ENCODE measurements at regions not wholly inside any gene's neighbourhood (a gene's known extent, or its start where the extent isn't known, plus 50 kb on each side); places are given as distances from the start of the nearest gene placed in this dataset.

DNA sequence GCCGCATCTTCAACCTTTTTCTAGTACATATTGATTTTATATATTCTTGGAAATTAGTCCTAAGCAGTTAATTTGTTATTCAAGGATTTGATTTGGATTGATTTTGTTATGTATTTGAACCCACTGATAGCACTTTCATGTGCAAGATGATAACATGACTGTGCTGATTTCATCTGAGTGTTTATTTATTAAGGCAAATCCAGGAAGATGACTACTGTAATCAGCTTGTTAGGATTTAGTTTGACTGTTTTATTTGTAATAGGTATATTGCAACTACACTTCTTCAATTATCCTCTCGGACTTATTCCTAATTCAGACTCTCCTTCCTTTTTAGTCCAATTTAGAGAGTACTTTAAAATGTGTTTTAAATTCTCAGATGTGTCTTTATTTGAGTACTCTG is 75.1 kb upstream of the PRKG1 start:
- no peak overlapping the region; a peak in 1 of 4 replicates for H4K8ac ChIP-seq (ENCODE audit: low read depth in 2 of 2, low read length in 2 of 2)
- peak overlapping the region; percentile 22; the same call in 1 of the 2 replicates for H3K4me2 ChIP-seq (ENCODE audit: low read depth, low read length)
- H3K27me3 ChIP-seq (ENCODE audit: control insufficient read depth, insufficient read depth, low read length) = no peaks in the 10 kb centered on the region
- 0 out of 2 replicates have a peak overlapping the region, but pooled peaks have one; percentile 95 for H2BK120ac ChIP-seq (ENCODE audit: low read depth, low read length)
- peak overlapping the region; percentile 96 for H2BK5ac ChIP-seq (ENCODE audit: low read depth, low read length, poor library complexity, severe bottlenecking)
- no peak overlapping the region for H3K4me3 ChIP-seq (ENCODE audit: insufficient read depth, low read depth, low read length)
- peaks cover 7 to 41% of the 10 kb centered on the region in 2 experiments; a peak in 3 of 4 replicates for H3K79me1 ChIP-seq (ENCODE audit: low read depth in 1 of 2, low read length in 2 of 2)
- no peaks in the 10 kb centered on the region for H3K9me3 ChIP-seq (ENCODE audit: control insufficient read depth, insufficient read depth, low read length)
- no peaks in the 10 kb centered on the region for H4K20me1 ChIP-seq (ENCODE audit: insufficient read depth, low read length)
- no TSS peak for BruUV-seq (replicated peaks)
- H2AK9ac ChIP-seq (replicated peaks; ENCODE audit: low read depth, low read length, poor library complexity) = no peak overlapping the region
- H2BK15ac ChIP-seq (ENCODE audit: low read depth, low read length) = no peak overlapping the region
- H3K9me1 ChIP-seq (ENCODE audit: insufficient read depth, low read length) = 0 out of 2 replicates have a peak, but pooled peaks cover 3% of the 10 kb centered on the region
- ATAC-seq (ENCODE audit: low read depth) (no peak), DNase-seq (peak; percentile 58)
- in situ Hi-C loops (cut with MboI; ENCODE audit: low sequenced_read_pairs) = loop anchor here (10.0 kb wide), 2 partner anchors 426 to 1216 kb away; no protein-coding TSS in a partner anchor
- H3K27ac ChIP-seq (ENCODE audit: insufficient read depth, low read length) = no peak overlapping the region
- dilution Hi-C loops (cut with HindIII; ENCODE audit: low sequenced_read_pairs, unreplicated experiment) = no loop called here
- TF ChIP-seq RCOR1 (IDR thresholded peaks at IDR 0.05; ENCODE audit: insufficient replicate concordance, low read length) = no peak
- no peak for TF ChIP-seq MXI1 (IDR thresholded peaks at IDR 0.05; ENCODE audit: borderline replicate concordance, low read depth, low read length)
- no peak for TF ChIP-seq CEBPB (IDR thresholded peaks at IDR 0.05; ENCODE audit: low read depth, low read length)
- peak; percentile 70 for TF ChIP-seq NFE2L2 (IDR thresholded peaks at IDR 0.05; ENCODE audit: low read depth, low read length)
- H4K91ac ChIP-seq (ENCODE audit: insufficient read depth, low read depth, low read length) = no peak overlapping the region
- no peak overlapping the region for H2AFZ ChIP-seq (replicated peaks; ENCODE audit: low read length, poor library complexity)
- H3K18ac ChIP-seq (ENCODE audit: low read depth, low read length) = peak overlapping the region; percentile 35; the same call in 1 of the 2 replicates
- no CpG with 5 or more reads among the region's 2 CpGs for WGBS, 2 experiments (ENCODE audit: extremely low coverage in 2 of 2, insufficient read length in 1 of 2)
- intact Hi-C loops (cut with micrococcal nuclease) = no loop called here
- no peak overlapping the region for H3K14ac ChIP-seq (replicated peaks; ENCODE audit: low read depth, low read length)
- H3K36me3 ChIP-seq (ENCODE audit: control insufficient read depth, insufficient read depth, low read length) = no peaks in the 10 kb centered on the region
- H3K56ac ChIP-seq (ENCODE audit: extremely low read depth, insufficient read depth, low read length) = no peak overlapping the region
- H2AK5ac ChIP-seq (ENCODE audit: low read depth, low read length) = no peak overlapping the region
- no peak overlapping the region for H3K4ac ChIP-seq (ENCODE audit: low read depth, low read length)
- no peak overlapping the region for H2BK20ac ChIP-seq (ENCODE audit: low read depth, low read length)
- no peak overlapping the region for H4K5ac ChIP-seq (ENCODE audit: low read depth, low read length)
- no peak overlapping the region; the same call in 1 of the 2 replicates for H3K9ac ChIP-seq (ENCODE audit: low read depth, low read length)
- CTCF ChIA-PET = no interaction called here
- POLR2A ChIA-PET (ENCODE audit: unreplicated experiment) = no interaction called here
- peaks cover 13% of the 10 kb centered on the region for H3K4me1 ChIP-seq (ENCODE audit: control insufficient read depth, insufficient read depth, low read length)
- no peak overlapping the region for H3K23ac ChIP-seq (ENCODE audit: low read depth, low read length)

Measured in IMR-90 (cell line).